GM21619 (cell line): ENCODE measurements at regions not wholly inside any gene's neighbourhood (a gene's known extent, or its start where the extent isn't known, plus 50 kb on each side); places are given as distances from the start of the nearest gene placed in this dataset.
"Not testable (repeated sequence)": the region's sequence is repeated elsewhere in the genome, so short reads cannot be mapped to it uniquely, and the experiment has no call there.

ENCODE experiments used
- ATAC-seq: cut with Tn5 transposase; IDR thresholded peaks from one replicate; pipeline ENCODE4 v1.9.1; 2021; ENCODE audit not compliant: unreplicated experiment

DNA sequence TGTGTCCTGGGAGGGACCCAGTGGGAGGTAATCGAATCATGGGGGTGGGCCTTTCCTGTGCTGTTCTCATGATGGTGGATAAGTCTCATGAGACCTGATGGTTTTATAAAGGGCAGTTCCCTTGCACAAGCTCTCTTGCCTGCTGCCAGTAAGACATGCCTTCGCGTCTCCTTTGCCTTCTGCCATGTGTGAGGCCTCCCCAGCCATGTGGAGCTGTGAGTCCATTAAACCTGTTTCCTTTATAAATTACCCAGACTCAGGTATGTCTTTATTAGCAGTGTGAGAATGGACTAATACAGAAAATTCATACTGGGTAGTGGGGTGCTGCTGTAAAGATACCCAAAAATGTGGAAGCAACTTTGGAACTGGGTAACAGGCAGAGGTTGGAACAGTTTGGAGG, 300.0 kb upstream of the ZFP42 start:
- ATAC-seq = not testable (repeated sequence)

DNA sequence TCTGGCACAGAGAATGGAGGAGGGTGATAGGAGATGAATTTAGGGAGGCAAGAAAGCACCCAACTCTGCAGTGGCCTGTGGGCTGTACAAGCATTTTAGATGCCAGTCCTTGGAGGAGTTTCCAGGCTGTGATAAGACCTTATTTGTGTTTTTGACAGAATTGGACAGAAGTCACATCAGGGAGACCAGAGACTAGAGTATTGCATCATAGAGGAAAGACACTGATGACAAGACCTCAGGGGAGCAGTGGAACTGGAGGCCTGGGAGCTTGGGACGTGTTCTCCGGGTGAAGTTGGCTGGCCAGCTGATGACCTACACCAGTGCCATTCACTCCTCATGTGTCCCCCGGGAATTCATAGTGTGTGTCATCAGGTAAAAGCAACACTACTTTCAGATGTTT, 284.0 kb upstream of the ZFP42 start:
- ATAC-seq = no peak

DNA sequence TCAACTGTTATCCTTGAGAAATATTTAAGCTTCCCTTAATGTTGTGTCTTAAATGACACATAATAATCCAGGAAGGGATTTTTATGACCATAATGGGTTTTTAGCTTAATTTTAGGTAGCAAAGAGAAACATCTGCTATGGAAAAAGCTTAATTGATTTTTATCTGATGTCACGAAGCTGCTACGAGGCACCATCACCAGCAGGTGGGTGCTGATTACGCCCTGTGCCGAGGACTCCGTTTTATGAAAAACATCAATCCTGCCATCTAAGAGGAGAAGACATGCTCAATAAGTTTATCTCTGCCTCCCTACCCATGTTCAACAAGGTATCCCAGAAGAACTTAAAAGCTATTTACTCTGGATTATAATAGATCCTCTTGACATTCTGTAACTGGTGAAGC, 280.6 kb upstream of the ZFP42 start:
- no peak for ATAC-seq

DNA sequence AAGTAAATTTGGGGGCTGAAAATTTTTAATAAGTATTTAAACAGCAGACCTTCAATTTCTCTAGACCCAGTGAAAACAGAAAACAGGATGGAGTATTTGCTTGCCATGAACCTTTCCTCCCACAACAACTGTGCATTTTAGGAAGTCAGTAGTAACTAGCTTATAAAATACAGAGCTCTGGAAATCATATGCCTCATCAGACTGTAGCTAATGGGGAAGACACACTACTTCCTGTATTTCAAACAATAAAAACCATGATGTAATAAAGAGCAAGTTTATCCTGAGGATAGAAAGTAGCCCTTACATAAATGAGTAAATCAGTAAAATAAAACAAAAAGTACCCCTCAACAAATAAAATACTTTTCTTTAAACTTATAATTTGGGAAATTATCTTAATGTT, 280.1 kb upstream of the ZFP42 start:
- no peak for ATAC-seq

DNA sequence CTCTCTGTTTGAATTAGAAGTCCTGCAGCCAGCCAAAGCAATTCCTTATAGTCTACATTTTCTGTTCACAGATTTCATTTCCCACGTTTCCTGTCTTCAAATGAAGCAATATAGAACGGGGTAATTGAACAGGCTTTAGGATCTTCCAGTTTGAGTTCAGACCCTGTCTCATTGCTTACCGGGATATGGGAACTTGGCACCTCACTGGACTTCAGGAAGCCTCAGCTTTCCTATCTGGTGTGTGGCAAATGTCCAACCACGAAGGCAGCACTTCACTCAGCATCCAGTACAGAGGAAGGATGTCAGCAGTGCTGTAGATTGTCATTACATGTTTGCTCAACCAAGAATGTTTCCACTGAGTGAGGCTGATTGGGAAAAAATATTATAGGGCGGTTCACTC, 271.1 kb upstream of the ZFP42 start:
- no peak for ATAC-seq

DNA sequence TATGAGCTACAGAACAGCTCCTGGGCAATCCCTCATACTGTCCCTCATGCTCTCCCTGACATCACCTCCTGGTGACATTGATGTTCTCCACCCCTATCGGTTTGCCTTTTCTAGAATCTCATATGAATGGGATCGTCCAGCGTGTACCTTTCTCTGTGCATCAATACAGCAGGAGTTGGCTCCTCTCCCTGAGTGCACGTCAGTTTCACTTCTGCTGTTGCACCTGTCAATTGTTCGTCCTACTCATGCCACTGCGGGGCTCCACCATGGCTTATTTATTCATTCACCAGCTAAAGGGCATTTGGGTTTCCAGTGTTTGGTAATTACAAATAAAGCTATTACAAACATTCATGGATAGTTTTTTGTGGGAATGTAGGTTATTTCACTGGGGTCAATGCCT, 269.1 kb upstream of the ZFP42 start:
- no peak for ATAC-seq

DNA sequence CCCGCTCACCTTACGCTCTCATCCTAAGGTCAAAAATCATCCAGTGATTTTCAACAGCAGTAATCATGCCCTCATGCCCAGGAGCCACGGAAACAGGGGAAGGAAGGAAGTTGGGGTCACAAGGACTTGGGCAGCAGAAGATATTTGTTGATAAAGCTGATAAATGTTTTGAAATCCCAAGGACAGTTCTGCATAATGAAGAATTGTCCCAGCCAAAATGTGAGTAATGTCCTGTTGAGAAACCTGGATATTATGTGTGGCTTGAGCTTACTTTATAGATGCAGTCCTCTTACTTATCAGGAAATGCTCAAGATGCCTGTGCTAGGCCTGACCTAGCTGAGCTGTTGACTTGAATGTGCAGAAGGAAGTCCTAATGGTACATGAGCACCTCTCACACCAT, 263.0 kb upstream of the ZFP42 start:
- ATAC-seq = no peak

DNA sequence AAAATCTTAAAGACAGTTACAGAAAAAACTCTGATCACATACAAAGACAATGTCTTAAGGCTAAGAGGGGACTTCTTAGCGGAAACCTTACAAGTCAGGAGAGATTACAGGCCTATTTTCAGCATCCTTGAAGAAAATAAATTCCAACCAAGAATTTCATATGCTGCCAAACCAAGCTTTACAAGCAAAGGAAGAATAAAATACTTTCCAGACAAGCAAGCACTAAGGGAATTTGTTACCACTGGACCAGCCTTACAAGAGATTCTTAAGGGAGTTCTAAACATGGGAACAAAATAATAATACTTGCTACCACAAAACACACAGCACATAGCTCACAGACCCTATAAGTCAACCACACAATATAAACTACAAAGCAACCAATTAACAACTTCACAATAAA, 255.8 kb upstream of the ZFP42 start:
- ATAC-seq = no peak

DNA sequence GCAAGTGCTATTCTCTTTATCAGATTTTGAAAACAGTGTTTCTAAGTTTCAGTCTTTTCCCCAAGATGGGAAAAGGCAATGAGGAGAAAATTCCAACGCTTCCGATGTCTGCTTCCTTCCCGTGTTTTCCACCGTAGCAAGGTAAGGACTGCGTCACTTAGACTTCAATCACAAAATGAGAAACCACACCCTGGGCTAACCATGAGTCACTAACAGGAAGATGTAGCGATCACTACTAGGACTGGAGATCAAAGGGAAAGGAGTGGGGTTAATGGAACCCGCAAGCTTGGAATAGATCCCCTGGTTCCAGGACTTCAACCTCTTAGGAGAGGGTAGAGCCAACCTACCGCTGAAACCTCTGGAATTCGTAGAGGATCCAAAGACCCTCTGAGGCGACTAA, 250.7 kb upstream of the ZFP42 start:
- no peak for ATAC-seq

DNA sequence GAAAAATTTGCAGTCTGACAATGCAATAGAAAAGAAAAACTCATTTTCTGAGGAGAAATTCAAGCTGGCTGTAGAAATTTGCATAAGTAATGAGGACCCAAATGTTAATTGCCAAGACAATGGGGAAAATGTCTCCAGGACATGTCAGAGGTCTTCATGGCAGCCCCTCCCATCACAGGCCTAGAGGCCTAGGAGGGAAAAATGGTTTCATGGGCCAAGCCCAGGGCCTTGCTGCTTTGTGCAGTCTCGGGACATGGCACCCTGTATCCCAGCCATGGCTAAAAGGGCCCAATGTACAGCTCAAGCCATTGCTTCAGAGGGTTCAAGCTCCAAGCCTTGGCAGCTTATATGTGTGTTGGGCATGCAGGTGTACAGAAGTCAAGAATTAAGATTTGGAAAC, 244.9 kb upstream of the ZFP42 start:
- not testable (repeated sequence) for ATAC-seq

DNA sequence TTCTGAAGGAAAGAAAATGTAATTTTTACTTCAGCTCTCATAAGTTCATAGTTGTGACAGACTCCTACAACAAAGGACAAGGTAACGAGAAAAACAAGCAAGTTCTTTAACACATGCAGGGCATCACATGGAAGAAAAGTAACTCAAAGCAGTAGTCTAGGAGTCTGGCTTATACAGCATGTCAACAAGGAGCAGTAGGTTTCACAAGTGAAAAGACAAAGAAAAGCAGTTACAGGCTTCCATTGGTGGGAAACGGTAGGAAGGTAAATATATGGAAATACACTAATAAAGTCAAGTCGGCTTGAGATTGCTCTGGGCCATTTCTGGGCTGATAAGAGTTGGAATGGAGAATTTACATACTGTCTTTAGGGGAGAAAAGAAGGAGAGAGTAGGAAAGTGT, 228.4 kb upstream of the ZFP42 start:
- no peak for ATAC-seq

DNA sequence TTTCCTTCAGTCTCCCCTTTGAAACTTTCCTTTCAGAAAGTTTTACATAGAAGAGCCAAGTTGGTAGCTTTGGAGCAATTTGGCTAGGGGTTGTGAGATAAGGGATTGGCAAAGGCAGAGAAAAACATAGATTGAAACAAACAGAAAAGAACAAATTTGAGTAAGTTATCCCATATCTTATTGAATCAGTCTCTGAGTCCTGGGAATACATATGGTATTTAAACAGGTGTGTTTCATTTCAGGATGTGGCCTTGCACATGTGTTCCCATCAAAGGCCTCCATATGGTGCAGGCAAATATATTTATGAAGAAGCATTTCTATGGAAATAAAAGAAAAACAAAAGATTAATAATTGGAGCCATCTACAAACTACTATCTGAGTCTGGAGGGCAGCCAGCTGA, 227.9 kb upstream of the ZFP42 start:
- no peak for ATAC-seq

DNA sequence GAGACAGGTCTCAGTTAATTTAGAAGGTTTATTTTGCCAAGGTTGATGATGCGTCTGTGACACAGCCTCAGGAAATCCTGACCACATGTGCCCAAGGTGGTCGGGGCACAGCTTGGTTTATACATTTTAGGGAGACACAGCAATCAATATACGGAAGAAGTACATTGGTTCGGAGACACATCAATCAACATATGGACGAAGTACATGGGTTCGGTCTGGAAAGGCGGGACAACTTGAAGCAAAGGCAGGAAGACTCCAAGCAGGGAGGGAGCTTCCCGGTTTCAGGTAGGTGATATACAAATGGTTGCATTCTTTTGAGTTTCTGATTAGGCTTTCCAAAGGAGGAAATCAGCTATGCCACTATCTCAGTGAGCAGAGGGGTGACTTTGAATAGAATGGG, 225.2 kb upstream of the ZFP42 start:
- ATAC-seq = no peak

DNA sequence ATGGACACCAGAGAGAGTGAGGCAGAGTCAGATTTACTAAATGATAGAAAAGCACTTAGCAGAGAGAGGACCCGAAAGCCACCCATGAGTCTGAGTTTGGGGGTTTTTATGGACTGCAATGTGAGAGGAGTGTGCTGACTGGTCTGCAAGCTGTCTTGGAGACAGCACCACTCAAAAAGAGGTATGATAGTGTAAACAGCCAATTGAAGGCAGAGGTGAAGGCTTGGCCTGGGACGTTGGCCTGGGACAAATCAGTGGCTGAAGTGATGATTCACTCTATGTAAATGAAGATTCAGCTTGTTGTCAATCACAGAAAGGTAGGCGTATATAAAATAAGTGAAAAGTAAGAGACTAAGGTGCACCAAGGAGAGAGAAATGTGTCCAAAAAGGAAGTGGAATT, 217.6 kb upstream of the ZFP42 start:
- ATAC-seq = no peak

DNA sequence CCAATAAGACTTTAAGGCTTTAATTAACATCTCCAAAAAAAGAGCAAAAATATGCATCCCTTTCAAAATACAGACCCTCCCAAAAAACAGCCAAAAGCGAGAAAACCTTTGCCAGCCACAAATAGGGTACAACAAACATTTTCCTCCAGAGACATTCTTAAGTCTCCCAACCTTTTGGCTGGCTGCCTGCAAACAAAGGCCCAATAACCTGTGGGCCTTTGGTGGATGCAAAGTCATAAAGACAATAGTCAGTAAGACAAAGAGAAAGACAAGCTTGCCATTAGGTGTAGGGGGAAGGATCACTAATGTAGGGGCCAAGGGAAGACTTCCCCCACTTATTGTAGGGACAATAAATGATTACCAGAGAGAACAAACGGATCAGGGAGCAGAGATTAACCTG, 215.5 kb upstream of the ZFP42 start:
- no peak for ATAC-seq

DNA sequence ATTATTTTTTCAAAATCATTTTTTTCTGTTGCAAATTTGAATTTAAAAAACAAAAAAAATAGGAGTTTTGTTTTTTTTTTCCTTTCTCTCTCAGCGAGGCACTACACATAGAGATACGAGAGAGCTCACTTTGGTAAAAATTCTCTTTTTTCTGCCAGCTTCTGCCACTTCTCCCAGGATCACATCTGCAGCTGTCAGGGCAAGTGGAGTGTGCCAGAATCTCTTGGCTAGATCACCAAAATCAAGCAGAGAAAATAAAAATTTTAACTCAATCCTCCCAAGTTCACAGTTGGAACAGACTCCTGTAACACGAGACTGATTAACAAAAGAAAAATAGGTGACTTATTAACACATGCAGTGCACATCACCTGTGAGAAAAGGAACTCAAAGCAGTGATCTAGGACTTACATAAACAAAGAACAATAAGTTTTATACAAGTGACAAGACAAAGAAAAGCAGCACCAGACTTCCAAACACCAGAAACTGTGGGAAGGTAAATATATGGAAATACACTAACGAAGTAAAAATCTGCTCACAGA, 213.2 kb upstream of the ZFP42 start:
- no peak for ATAC-seq

DNA sequence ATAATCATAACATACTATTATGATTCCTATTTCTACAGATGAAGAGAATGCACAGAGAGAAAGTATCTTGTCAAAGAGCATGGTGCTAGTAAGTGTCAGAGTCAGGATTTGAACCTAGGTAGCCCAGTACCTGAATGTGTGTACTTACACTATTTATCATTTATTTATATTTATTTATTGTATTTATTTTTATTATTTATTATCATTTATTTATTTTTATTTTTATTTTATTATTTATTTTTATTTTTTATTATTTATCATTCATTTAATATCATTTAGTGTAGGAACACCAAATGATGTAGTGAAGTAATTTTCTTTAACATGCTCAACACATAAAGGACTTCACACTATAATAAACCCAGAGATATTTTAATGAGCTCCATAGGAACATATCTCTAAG, 209.4 kb upstream of the ZFP42 start:
- no peak for ATAC-seq

DNA sequence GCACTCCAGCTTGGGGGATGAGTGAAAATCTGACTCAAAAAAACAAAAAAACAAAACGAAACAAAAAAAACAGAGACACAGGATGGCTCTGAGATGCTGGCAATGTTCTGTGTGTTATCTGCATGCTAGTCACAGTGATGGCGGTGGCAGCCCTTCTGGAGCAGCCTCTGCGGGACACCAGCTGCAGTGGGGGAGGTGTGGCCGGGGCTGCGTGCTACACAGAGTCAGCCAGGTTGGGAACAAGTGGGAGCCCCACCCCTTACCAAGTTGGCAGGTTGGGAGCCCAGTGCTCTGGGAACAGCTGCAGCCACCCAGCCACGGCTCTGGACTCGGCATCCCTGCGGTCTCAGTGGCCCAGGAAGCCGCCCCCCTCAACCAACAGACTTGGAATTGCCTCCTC, 206.5 kb upstream of the ZFP42 start:
- no peak for ATAC-seq

DNA sequence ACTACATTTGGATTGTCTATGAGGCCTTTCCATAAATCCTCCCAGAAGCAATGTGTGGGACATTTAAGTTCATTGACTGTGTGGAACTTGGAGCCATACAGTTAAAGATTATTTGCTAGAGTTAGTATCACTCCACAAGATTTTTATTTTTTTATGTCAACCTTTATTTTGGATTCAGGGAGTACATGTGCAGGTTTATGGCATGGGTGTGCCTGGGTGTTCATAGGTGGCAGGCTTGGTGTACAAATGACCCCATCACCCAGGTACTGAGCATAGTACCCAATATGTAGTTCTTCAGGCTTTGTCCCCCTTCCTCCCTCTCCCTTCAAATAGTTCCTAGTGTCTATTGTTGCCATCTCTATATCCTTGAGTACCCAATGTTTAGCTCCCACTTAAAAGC, 199.8 kb upstream of the ZFP42 start:
- ATAC-seq = no peak

DNA sequence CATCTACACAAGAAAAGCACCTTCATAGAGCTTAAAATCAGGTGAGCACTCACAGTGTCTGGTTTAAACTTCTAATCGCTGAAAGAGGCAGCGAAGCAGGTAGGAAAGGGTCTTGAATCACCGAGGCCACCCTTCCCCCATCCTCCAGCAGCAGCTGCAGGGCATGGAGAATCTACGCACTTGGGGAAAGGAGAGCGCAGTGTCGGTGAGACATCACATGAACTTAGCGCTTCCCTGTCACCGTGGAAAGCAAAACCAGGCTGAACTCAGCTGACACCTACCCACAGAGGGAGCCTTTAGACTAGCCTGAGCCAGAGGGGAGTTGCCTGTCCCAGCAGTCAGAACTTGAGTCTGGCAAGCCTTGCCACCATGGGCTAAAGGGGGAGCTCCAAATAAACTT, 197.2 kb upstream of the ZFP42 start:
- no peak for ATAC-seq

DNA sequence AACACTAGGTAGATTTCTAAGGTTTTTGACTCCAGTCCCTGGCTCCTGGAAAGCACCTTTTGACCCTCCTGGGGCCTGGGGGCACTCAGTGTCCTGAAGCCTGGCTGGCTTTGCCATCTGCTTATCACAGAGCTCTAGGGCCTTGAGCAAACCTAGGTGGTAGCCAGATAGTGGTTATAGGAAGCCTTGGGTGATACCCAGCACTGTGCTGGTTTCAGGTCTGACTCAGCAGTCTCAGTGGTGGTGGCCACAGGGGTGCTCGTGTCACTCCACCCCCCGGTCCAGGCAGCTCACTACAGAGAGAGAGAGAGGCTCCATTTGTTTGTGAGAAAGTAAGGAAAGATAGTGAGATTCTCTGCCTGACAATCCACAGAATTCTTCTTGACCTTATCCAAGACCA, 195.8 kb upstream of the ZFP42 start:
- ATAC-seq = no peak

DNA sequence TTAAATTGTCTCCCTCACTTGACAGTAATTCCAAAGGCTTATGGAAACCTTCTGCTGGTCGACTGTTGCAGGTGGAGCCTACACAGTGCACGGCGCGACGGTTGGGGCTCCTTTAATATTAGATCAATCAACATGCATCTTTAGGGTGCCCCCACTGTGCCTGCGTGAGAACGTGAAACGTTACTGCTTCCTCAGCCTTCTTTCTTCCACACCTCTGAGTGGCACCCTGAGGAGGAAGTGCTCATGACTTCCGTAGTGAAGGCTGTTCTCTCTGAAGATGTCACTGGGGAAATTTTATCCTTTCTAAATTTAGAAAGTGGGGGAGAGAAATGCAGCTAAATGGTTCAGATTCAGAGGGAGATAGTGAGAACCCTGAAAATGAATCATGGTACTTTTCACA, 184.0 kb upstream of the ZFP42 start:
- no peak for ATAC-seq

DNA sequence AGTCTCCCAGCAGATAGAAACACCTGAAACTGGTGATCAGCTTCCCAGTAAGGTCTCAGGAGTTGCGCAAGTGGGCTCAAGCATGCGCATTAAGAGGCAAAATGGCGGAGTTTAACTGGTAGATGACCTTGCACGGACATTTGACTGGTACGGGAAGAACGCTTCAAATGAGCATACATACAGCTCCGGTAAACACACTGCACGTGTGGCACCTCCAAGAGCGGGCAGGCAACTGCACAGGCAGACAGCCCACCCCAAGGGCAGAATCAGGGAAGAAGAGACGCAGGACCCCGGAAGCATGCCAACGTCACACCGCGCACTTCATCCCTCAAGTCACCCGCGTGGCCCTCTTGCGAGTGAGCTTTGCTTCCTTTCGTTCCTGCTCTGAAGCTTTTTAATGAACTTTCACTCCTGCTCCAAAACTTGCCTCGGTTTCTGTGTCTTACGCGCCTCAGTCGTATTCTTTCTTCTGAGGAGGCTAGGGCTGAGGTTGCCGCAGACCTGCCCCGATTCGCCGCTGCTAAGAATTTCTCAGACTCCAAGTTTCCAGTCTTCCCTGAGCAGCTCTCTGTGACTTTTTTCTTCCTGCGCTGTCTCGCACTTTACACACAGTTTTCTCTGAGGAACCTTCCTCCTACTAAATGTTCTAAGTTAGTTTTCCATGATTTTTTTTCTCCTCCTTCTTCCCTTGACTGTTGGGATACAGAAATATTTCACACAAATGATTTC, 180.7 kb upstream of the ZFP42 start:
- no peak for ATAC-seq
